Amniotic epithelial cell (primary cell): ENCODE measurements at regions not wholly inside any gene's neighbourhood (a gene's known extent, or its start where the extent isn't known, plus 50 kb on each side); places are given as distances from the start of the nearest gene placed in this dataset.
"Not testable (repeated sequence)": the region's sequence is repeated elsewhere in the genome, so short reads cannot be mapped to it uniquely, and the experiment has no call there.

ENCODE experiments used
- DNase-seq: peaks from one replicate; pipeline ENCODE4 v3.0.0-alpha.2; 2010; ENCODE audit warnings: low read depth

- peak; percentile 14 for DNase-seq
Measured at GRCh38 chrX:34716302-34716701, 59.2 kb upstream of the TMEM47 start.

GRCh38 chrX:34734383-34734782, 77.3 kb upstream of the TMEM47 start:
- peak; percentile 9 for DNase-seq

- no peak for DNase-seq
Measured at GRCh38 chrX:34744521-34744920, 87.4 kb upstream of the TMEM47 start.

- no peak for DNase-seq
Measured at GRCh38 chrX:34749896-34750295, 92.8 kb upstream of the TMEM47 start.

GRCh38 chrX:34764852-34765361, 107.8 kb upstream of the TMEM47 start:
- DNase-seq: no peak

GRCh38 chrX:34768290-34768689, 111.2 kb upstream of the TMEM47 start:
- no peak for DNase-seq

- peak; percentile 58 for DNase-seq
Measured at GRCh38 chrX:34770511-34770910, 113.4 kb upstream of the TMEM47 start.

GRCh38 chrX:34778916-34779315, 121.8 kb upstream of the TMEM47 start:
- peak; percentile 65 for DNase-seq

- no peak for DNase-seq
Measured at GRCh38 chrX:34790026-34790425, 132.9 kb upstream of the TMEM47 start.

GRCh38 chrX:34805951-34806350, 136.6 kb upstream of the FAM47B start:
- no peak for DNase-seq

- DNase-seq: no peak
Measured at GRCh38 chrX:34809096-34809495, 133.5 kb upstream of the FAM47B start.

- DNase-seq: peak; percentile 37
Measured at GRCh38 chrX:34810364-34810763, 132.2 kb upstream of the FAM47B start.

- no peak for DNase-seq
Measured at GRCh38 chrX:34810916-34811315, 131.7 kb upstream of the FAM47B start.

- peak; percentile 9 for DNase-seq
Measured at GRCh38 chrX:34813618-34814017, 129.0 kb upstream of the FAM47B start.

- DNase-seq: no peak
Measured at GRCh38 chrX:34826964-34827363, 115.6 kb upstream of the FAM47B start.

- DNase-seq: no peak
Measured at GRCh38 chrX:34839451-34839850, 103.1 kb upstream of the FAM47B start.

- DNase-seq: not testable (repeated sequence)
Measured at GRCh38 chrX:34841205-34841604, 101.4 kb upstream of the FAM47B start.

GRCh38 chrX:34848281-34848680, 94.3 kb upstream of the FAM47B start:
- DNase-seq: peak; percentile 39

GRCh38 chrX:34849371-34849770, 93.2 kb upstream of the FAM47B start:
- peak; percentile 48 for DNase-seq

- DNase-seq: no peak
Measured at GRCh38 chrX:34859191-34859590, 83.4 kb upstream of the FAM47B start.

GRCh38 chrX:34863906-34864305, 78.7 kb upstream of the FAM47B start:
- DNase-seq: no peak

GRCh38 chrX:34866646-34867045, 76.0 kb upstream of the FAM47B start:
- DNase-seq: peak; percentile 72

GRCh38 chrX:34868633-34869032, 74.0 kb upstream of the FAM47B start:
- no peak for DNase-seq

GRCh38 chrX:34873500-34874225, 68.9 kb upstream of the FAM47B start:
- DNase-seq: peak; percentile 56
